DND-41 (cell line): ENCODE measurements at regions not wholly inside any gene's neighbourhood (a gene's known extent, or its start where the extent isn't known, plus 50 kb on each side); places are given as distances from the start of the nearest gene placed in this dataset.

Experiments used
- ATAC-seq: fragments of 200-7000 bp; cut with Tn5 transposase; 3 replicates; pipeline ENCODE4 v1.9.1; 2021; ENCODE audit warnings: low read depth; ENCODE audit not compliant: insufficient read depth
- DNase-seq: peaks from one replicate; pipeline ENCODE4 v3.0.0-alpha.2; 2020
- H2AFZ ChIP-seq: 2 replicates; pipeline ENCODE4 v1.6.0; 2012; ENCODE audit warnings: low read depth, low read length
- H3K27ac ChIP-seq: 2 replicates; pipeline ENCODE4 v1.5.1; 2012; ENCODE audit warnings: low read length, inconsistent platforms
- H3K27me3 ChIP-seq: fragments of 200-600 bp; sonication (generic); 2 replicates; pipeline ENCODE4 v1.6.0; 2012; ENCODE audit warnings: low read length, mild to moderate bottlenecking, inconsistent platforms; ENCODE audit not compliant: insufficient read depth, poor library complexity
- H3K36me3 ChIP-seq: 2 replicates; pipeline ENCODE4 v1.5.1; 2012; ENCODE audit warnings: low read length, inconsistent platforms; ENCODE audit not compliant: insufficient read depth
- H3K4me1 ChIP-seq: 2 replicates; pipeline ENCODE4 v1.5.1; 2012; ENCODE audit warnings: mild to moderate bottlenecking, low read length; ENCODE audit not compliant: insufficient read depth
- H3K4me2 ChIP-seq: 2 replicates; pipeline ENCODE4 v1.6.0; 2012; ENCODE audit warnings: mild to moderate bottlenecking, moderate library complexity, low read length, inconsistent platforms; ENCODE audit not compliant: insufficient read depth
- H3K4me3 ChIP-seq, 2 experiments: fragments of 200-600 bp in 1 of 2; shearing (Covaris generic) in 1 of 2; 2 replicates each; pipeline ENCODE4 v1.5.1; 2012 to 2016; ENCODE audit warnings: inconsistent platforms in 2 of 2, low read length in 2 of 2, mild to moderate bottlenecking in 2 of 2, low read depth in 1 of 2, moderate library complexity in 1 of 2
- H3K79me2 ChIP-seq: 2 replicates; pipeline ENCODE4 v1.6.0; 2012; ENCODE audit warnings: low read length, inconsistent platforms; ENCODE audit not compliant: insufficient read depth
- H3K9ac ChIP-seq: 2 replicates; pipeline ENCODE4 v1.6.0; 2012; ENCODE audit warnings: low read depth, mild to moderate bottlenecking, inconsistent platforms, low read length, moderate library complexity
- H3K9me3 ChIP-seq: 2 replicates; pipeline ENCODE4 v1.5.1; 2012; ENCODE audit warnings: low read length, moderate library complexity, mild to moderate bottlenecking, inconsistent platforms; ENCODE audit not compliant: insufficient read depth, severe bottlenecking
- H4K20me1 ChIP-seq: 2 replicates; pipeline ENCODE4 v1.6.0; 2012; ENCODE audit warnings: low read length; ENCODE audit not compliant: insufficient read depth
- CTCF ChIP-seq: IDR thresholded peaks from 2 replicates; pipeline ENCODE4 v1.5.1; 2012; ENCODE audit warnings: borderline replicate concordance, low read length, moderate library complexity, mild to moderate bottlenecking; ENCODE audit not compliant: poor library complexity, severe bottlenecking; ENCODE audit errors: extremely low read depth
- EZH2 ChIP-seq: IDR thresholded peaks from 3 replicates; pipeline ENCODE4 v1.6.1; 2012; ENCODE audit warnings: borderline replicate concordance, low read depth, mild to moderate bottlenecking, moderate library complexity, low read length, inconsistent platforms; ENCODE audit not compliant: severe bottlenecking

- no peak for TF ChIP-seq EZH2
- no peak for TF ChIP-seq CTCF
- Histone ChIP-seq H3K27me3 (peaks cover 5% of the 10 kb centered on the region), H3K79me2 (no peaks in the 10 kb centered on the region), H3K9me3 (peaks cover 3% of the 10 kb centered on the region), H2AFZ (no peak overlapping the region), H3K4me1 (no peaks in the 10 kb centered on the region), H3K9ac (no peak overlapping the region), H4K20me1 (no peaks in the 10 kb centered on the region), H3K4me3 (no peak overlapping the region), H3K36me3 (no peaks in the 10 kb centered on the region), H3K27ac (no peak overlapping the region), H3K4me2 (no peak overlapping the region)
- DNase-seq (no peak), ATAC-seq (no peak)
Measured at GRCh38 chr10:118873738-118874105, 119.0 kb upstream of the CACUL1 start.

GRCh38 chr10:118874171-118874570 is 119.4 kb upstream of the CACUL1 start:
- no peaks in the 10 kb centered on the region for H3K4me1 ChIP-seq
- ATAC-seq (no peak), DNase-seq (no peak)
- H3K9ac ChIP-seq = no peak overlapping the region
- H3K27me3 ChIP-seq = peaks cover 5% of the 10 kb centered on the region
- H3K27ac ChIP-seq = no peak overlapping the region
- TF ChIP-seq EZH2 (no peak), CTCF (no peak)
- peaks cover 3% of the 10 kb centered on the region for H3K9me3 ChIP-seq
- H3K36me3 ChIP-seq = no peaks in the 10 kb centered on the region
- no peak overlapping the region for H3K4me3 ChIP-seq
- H4K20me1 ChIP-seq = no peaks in the 10 kb centered on the region
- no peaks in the 10 kb centered on the region for H3K79me2 ChIP-seq
- no peak overlapping the region for H3K4me2 ChIP-seq
- no peak overlapping the region for H2AFZ ChIP-seq

GRCh38 chr10:118875087-118875486 is 120.3 kb upstream of the CACUL1 start:
- H3K79me2 ChIP-seq = no peaks in the 10 kb centered on the region
- H3K9ac ChIP-seq = no peak overlapping the region
- H3K27ac ChIP-seq = no peak overlapping the region
- peaks cover 5% of the 10 kb centered on the region for H3K27me3 ChIP-seq
- no peak overlapping the region for H3K4me3 ChIP-seq
- H3K36me3 ChIP-seq = no peaks in the 10 kb centered on the region
- no peak overlapping the region for H3K4me2 ChIP-seq
- no peaks in the 10 kb centered on the region for H4K20me1 ChIP-seq
- no peak for DNase-seq
- H2AFZ ChIP-seq = no peak overlapping the region
- ATAC-seq = no peak
- TF ChIP-seq EZH2 (no peak), CTCF (no peak)
- no peaks in the 10 kb centered on the region for H3K4me1 ChIP-seq
- peaks cover 3% of the 10 kb centered on the region for H3K9me3 ChIP-seq

GRCh38 chr10:118882741-118883140 is 128.0 kb upstream of the CACUL1 start:
- Histone ChIP-seq H3K79me2 (no peaks in the 10 kb centered on the region), H3K27me3 (no peaks in the 10 kb centered on the region), H3K4me3 (no peak overlapping the region), H3K4me2 (no peak overlapping the region), H3K36me3 (no peaks in the 10 kb centered on the region), H4K20me1 (no peaks in the 10 kb centered on the region), H3K9me3 (no peaks in the 10 kb centered on the region), H3K4me1 (no peaks in the 10 kb centered on the region), H3K27ac (no peak overlapping the region), H2AFZ (no peak overlapping the region), H3K9ac (no peak overlapping the region)
- TF ChIP-seq CTCF (no peak), EZH2 (no peak)
- no peak for ATAC-seq
- no peak for DNase-seq
